GM19023 (cell line): ENCODE measurements at regions not wholly inside any gene's neighbourhood (a gene's known extent, or its start where the extent isn't known, plus 50 kb on each side); places are given as distances from the start of the nearest gene placed in this dataset.

Experiments used
- ATAC-seq: cut with Tn5 transposase; IDR thresholded peaks from one replicate; pipeline ENCODE4 v1.9.1; 2021; ENCODE audit warnings: mild to moderate bottlenecking, moderate library complexity; ENCODE audit not compliant: unreplicated experiment

- no peak for ATAC-seq
Observed at GRCh38 chr18:21996351-21996826, 173.0 kb upstream of the GATA6 start.

GRCh38 chr18:21997207-21998143, 171.9 kb upstream of the GATA6 start:
- ATAC-seq = no peak

GRCh38 chr18:21998486-21998885, 170.9 kb upstream of the GATA6 start:
- no peak for ATAC-seq

- ATAC-seq = no peak
Observed at GRCh38 chr18:22001912-22002487, 167.4 kb upstream of the GATA6 start.

- no peak for ATAC-seq
Observed at GRCh38 chr18:22005191-22005841, 164.1 kb upstream of the GATA6 start.

GRCh38 chr18:22006458-22006857, 162.9 kb upstream of the GATA6 start:
- ATAC-seq = no peak

GRCh38 chr18:22009242-22009641, 160.1 kb upstream of the GATA6 start:
- no peak for ATAC-seq

- ATAC-seq = no peak
Observed at GRCh38 chr18:22013993-22014392, 155.4 kb upstream of the GATA6 start.

GRCh38 chr18:22015156-22015555, 154.2 kb upstream of the GATA6 start:
- no peak for ATAC-seq

GRCh38 chr18:22018366-22018765, 151.0 kb upstream of the GATA6 start:
- no peak for ATAC-seq

- no peak for ATAC-seq
Observed at GRCh38 chr18:22019193-22019592, 150.2 kb upstream of the GATA6 start.

- no peak for ATAC-seq
Observed at GRCh38 chr18:22020127-22020866, 149.1 kb upstream of the GATA6 start.

- ATAC-seq = no peak
Observed at GRCh38 chr18:22020867-22021370, 148.5 kb upstream of the GATA6 start.

- no peak for ATAC-seq
Observed at GRCh38 chr18:22021701-22022100, 147.7 kb upstream of the GATA6 start.

GRCh38 chr18:22024924-22025323, 144.5 kb upstream of the GATA6 start:
- no peak for ATAC-seq

GRCh38 chr18:22026362-22026761, 143.0 kb upstream of the GATA6 start:
- ATAC-seq = no peak

GRCh38 chr18:22026889-22027288, 142.5 kb upstream of the GATA6 start:
- ATAC-seq = no peak

- ATAC-seq = no peak
Observed at GRCh38 chr18:22031611-22032010, 137.8 kb upstream of the GATA6 start.

- ATAC-seq = no peak
Observed at GRCh38 chr18:22032392-22032961, 136.9 kb upstream of the GATA6 start.

- no peak for ATAC-seq
Observed at GRCh38 chr18:22033085-22033484, 136.3 kb upstream of the GATA6 start.
